Body of pancreas (tissue), 4 donors: ENCODE measurements at regions not wholly inside any gene's neighbourhood (a gene's known extent, or its start where the extent isn't known, plus 50 kb on each side); places are given as distances from the start of the nearest gene placed in this dataset.

ENCODE experiments used
- ATAC-seq: fragments of 150-250 bp; one replicate; pipeline ENCODE4 v1.9.1; 2016
- DNase-seq, 4 donors: peaks; one replicate each; pipeline ENCODE4 v3.0.0-alpha.2; 2019
- H3K27ac ChIP-seq, 4 donors: fragments of 200-600 bp; sonication (generic); 1 replicate in 3 of 4; 2 replicates in 1 of 4; pipeline versions ENCODE4 v1.5.1 to v1.6.1; 2016 to 2019; ENCODE audit warnings: mild to moderate bottlenecking in 1 of 4, mixed read lengths in 1 of 4, moderate library complexity in 1 of 4
- H3K27me3 ChIP-seq, 2 donors: fragments of 200-600 bp; sonication (generic); one replicate each; pipeline ENCODE4 v1.6.0; 2016; ENCODE audit warnings: mild to moderate bottlenecking in 1 of 2
- H3K36me3 ChIP-seq, 2 donors: fragments of 200-600 bp; sonication (generic); replicated peaks in 1 of 2; 2 replicates each; pipeline ENCODE4 v1.5.1; 2016; ENCODE audit warnings: low read depth in 2 of 2; ENCODE audit not compliant: insufficient read depth in 1 of 2
- H3K4me1 ChIP-seq: fragments of 200-600 bp; sonication (generic); one replicate; pipeline ENCODE4 v1.6.0; 2016
- H3K4me3 ChIP-seq, 2 donors: fragments of 200-600 bp; sonication (generic); 1 replicate in 1 of 2; 2 replicates in 1 of 2; pipeline ENCODE4 v1.5.1; 2016 to 2019
- H3K9me3 ChIP-seq, 3 donors: fragments of 200-600 bp; sonication (generic); 1 replicate in 2 of 3; 2 replicates in 1 of 3; pipeline ENCODE4 v1.5.1; 2016
- POLR2A ChIP-seq, 3 donors: fragments of 450-650 bp; IDR thresholded peaks; one replicate each; pipeline ENCODE4 v1.6.1; 2016; ENCODE audit warnings: antibody characterized with exemption in 3 of 3, mild to moderate bottlenecking in 2 of 3
- WGBS, 2 donors: methylation state at CpG; one replicate each; pipeline ENCODE4 v1.1.5; 2017; 5-methylcytosine and 5-hydroxymethylcytosine counted together
- intact Hi-C: fragments of 100-400 bp; cut with DNase I; formaldehyde crosslinking; loops from one replicate; pipeline ENCODE4 v1.15.1; 2023
- TF ChIP-seq, protein P1 (sequence below), 7 experiments: fragments of 450-650 bp in 4 of 7; fragments of 200-600 bp in 3 of 7; sonication (generic) in 3 of 7; IDR thresholded peaks; one replicate each; pipeline ENCODE4 v1.5.1; 2016 to 2019; ENCODE audit warnings: antibody characterized with exemption in 7 of 7

DNA sequence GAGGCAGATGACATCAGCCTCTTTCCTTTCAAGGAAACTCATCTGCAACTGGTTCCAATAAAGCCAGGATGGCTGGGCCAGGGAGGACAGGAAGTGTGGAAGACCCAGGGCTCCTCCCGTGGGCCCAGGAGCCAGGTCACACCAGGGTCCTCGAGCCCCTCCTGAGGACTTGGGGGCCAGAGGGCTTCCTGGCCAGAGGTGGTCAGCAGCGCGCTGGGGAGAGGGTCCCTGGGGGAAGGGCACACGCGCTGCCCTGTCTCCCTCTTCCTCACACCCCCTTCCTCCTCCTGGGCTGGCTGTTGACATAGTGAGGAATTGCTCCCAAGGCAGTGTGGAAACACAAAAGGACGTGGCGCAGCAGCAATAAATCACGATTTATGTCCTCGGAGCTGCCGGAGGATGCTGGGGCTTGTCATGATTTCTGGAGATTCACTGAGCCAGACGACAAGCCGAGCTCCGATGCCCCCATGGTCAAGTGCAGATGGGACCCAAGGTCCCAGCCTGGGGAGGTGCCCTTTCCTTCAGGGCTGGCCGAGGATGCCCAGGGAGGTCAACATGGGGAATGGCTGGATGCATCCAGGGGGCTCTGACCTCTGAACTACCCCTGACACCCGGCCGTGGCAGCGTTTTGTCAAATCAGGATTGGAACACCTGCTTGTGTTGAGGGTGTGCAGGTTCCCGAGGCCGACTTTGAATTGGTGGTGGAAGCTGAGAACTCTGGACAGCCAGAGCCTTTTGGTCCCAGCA lies 152.6 kb downstream of the IRF8 start:
- no peak overlapping the region for H3K27ac ChIP-seq
- H3K27me3 ChIP-seq = peaks cover 0 to 16% of the 10 kb centered on the region in 2 donors
- no peak for ATAC-seq

DNA sequence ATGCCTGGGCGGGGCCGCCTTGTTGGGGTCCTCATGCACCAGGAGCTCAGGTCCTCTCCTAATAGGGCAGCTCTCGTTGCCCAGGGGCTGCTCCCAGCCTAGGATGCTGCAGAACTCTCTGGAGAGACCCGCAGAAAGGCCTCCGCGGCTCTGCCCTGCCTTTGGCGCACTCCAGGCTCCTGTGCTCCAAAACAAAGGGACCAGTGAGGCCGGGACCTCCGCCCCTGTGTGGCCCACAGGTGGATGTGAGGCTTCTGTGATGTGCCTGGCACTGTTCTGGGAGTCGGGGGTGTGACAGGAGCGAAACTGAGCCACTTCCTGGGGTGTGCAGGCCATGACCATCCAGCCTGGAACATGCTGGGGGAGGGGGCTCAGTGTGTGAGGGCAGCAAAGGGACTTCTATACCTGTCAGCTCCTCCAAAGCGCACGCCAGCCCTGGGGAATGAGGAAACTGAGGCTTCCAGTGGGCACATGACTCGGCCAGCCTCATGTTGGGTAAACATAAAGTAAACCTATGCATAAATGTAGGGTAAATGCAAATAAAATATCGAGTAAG lies 153.2 kb downstream of the IRF8 start:
- Histone ChIP-seq H3K9me3 (no peaks in the 10 kb centered on the region), H3K36me3 (no peaks in the 10 kb centered on the region), H3K4me3 (no peak overlapping the region), H3K4me1 (no peaks in the 10 kb centered on the region), H3K27ac (no peak overlapping the region), H3K27me3 (peaks cover 0 to 16% of the 10 kb centered on the region in 2 donors)
- no peak for DNase-seq
- WGBS, 2 donors = 57 to 60% methylated on average over 4 to 15 of the region's 15 CpGs
- intact Hi-C loops = no loop called here
- TF ChIP-seq, protein P1, sequence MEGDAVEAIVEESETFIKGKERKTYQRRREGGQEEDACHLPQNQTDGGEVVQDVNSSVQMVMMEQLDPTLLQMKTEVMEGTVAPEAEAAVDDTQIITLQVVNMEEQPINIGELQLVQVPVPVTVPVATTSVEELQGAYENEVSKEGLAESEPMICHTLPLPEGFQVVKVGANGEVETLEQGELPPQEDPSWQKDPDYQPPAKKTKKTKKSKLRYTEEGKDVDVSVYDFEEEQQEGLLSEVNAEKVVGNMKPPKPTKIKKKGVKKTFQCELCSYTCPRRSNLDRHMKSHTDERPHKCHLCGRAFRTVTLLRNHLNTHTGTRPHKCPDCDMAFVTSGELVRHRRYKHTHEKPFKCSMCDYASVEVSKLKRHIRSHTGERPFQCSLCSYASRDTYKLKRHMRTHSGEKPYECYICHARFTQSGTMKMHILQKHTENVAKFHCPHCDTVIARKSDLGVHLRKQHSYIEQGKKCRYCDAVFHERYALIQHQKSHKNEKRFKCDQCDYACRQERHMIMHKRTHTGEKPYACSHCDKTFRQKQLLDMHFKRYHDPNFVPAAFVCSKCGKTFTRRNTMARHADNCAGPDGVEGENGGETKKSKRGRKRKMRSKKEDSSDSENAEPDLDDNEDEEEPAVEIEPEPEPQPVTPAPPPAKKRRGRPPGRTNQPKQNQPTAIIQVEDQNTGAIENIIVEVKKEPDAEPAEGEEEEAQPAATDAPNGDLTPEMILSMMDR (IDR thresholded peaks at IDR 0.05) = no peak
- ATAC-seq = no peak

More for the DNA sequence above, 152.6 kb downstream of the IRF8 start:
- no peak overlapping the region for H3K4me3 ChIP-seq
- H3K4me1 ChIP-seq = no peaks in the 10 kb centered on the region
- H3K36me3 ChIP-seq = no peaks in the 10 kb centered on the region
- DNase-seq = no peak
- no peaks in the 10 kb centered on the region for H3K9me3 ChIP-seq
- 29 to 30% methylated on average over 12 to 20 of the region's 20 CpGs for WGBS, 2 donors
- intact Hi-C loops = no loop called here
- TF ChIP-seq, protein P1 (IDR thresholded peaks at IDR 0.05) = no peak
- no peak for TF ChIP-seq POLR2A (IDR thresholded peaks at IDR 0.05)

DNA sequence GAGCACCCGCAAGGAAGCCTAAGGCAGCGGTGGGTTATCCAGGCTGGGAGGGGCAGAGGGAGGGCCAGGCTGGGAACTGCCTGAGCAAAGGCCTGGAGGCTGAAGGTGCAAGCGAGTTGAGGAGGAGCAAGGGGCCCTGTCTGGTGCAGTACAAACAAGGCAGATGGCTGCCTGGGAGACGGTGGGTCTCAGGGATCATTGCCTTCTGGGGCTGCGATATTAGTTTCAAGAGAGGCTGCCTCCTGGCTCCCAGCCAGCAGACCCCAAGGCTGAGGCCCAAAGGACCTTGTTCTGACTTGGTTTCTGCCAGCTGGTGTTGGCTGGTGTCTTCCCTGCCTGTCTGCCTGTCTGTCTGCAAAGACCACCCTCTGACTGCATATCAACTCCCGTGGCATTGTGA lies 154.0 kb downstream of the IRF8 start:
- DNase-seq (no peak), ATAC-seq (no peak)
- H3K4me1 ChIP-seq = no peaks in the 10 kb centered on the region
- H3K36me3 ChIP-seq = no peaks in the 10 kb centered on the region
- peaks cover 0 to 16% of the 10 kb centered on the region in 2 donors for H3K27me3 ChIP-seq
- H3K27ac ChIP-seq = no peak overlapping the region
- H3K4me3 ChIP-seq = no peak overlapping the region
- 70 to 81% methylated on average over 5 to 6 of the region's 6 CpGs for WGBS, 2 donors
- no peaks in the 10 kb centered on the region for H3K9me3 ChIP-seq
- intact Hi-C loops = no loop called here
- TF ChIP-seq POLR2A (IDR thresholded peaks at IDR 0.05) = no peak
- TF ChIP-seq, protein P1 (IDR thresholded peaks at IDR 0.05) = no peak

DNA sequence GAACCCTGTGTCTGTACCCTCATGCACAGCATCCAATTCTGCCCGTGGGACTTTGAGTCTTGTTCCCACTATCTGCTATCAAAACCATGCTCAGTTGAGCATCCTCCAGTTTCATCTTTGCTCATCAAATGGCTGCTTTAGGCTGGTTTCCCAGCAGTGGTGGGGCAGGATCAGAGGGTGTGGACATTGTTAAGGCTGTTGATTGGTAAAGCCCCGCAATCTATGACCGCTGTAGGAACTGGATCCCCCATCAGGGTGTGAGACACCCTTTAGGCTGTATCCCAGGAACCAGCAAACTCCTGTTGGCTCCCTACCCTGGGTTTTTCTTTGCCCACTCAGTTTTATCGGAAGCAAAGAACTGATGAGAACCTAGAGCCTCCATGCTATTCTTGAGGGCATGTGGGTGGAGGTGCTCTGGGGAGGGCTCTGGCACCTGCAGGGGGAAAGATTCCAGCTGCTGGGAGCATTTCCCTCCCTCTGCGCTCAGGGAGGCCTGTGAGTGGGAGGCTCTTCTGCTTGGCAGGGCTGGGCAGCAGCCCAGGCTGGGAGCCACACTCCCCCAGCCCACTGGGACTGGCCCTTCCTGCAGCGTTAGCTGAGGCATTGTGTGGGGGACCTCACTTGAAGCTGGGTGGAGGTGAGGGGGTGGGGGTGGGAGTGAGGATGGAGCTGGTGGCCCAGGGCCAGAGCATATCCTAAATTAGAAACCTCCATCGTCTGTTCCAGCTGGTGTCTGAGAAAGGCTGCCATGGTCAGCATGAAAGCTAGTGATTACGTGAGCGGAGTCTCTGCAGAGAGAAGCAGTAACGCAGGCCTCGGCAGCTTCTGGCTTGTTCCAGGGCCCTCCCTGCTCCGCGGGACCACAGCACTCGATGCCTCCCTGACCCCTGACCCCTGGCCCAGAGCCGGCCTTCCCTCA lies 160.6 kb downstream of the IRF8 start:
- no peak overlapping the region for H3K4me3 ChIP-seq
- no peaks in the 10 kb centered on the region for H3K4me1 ChIP-seq
- no peaks in the 10 kb centered on the region for H3K36me3 ChIP-seq
- TF ChIP-seq POLR2A (IDR thresholded peaks at IDR 0.05) = no peak
- TF ChIP-seq, protein P1 (IDR thresholded peaks at IDR 0.05) = no peak
- ATAC-seq = peak; percentile 24
- H3K27me3 ChIP-seq = no peaks in the 10 kb centered on the region
- no peaks in the 10 kb centered on the region for H3K9me3 ChIP-seq
- DNase-seq = peak in 2 of 4 donors; percentile 31 to 42
- WGBS, 2 donors = 50 to 67% methylated on average over 12 to 15 of the region's 15 CpGs
- no peak overlapping the region for H3K27ac ChIP-seq
- intact Hi-C loops = no loop called here
